Thyroid gland (tissue), 4 donors: ENCODE measurements at regions not wholly inside any gene's neighbourhood (a gene's known extent, or its start where the extent isn't known, plus 50 kb on each side); places are given as distances from the start of the nearest gene placed in this dataset.

Source experiments
- DNase-seq, 2 donors: peaks; one replicate each; pipeline ENCODE4 v3.0.0-alpha.2; 2019
- H3K27ac ChIP-seq, 3 donors: fragments of 200-600 bp; sonication (generic); 1 replicate in 2 of 3; 2 replicates in 1 of 3; pipeline ENCODE4 v1.5.1; 2016 to 2019; ENCODE audit warnings: mild to moderate bottlenecking in 1 of 3, moderate library complexity in 1 of 3
- H3K27me3 ChIP-seq: fragments of 200-600 bp; sonication (generic); one replicate; pipeline ENCODE4 v1.5.1; 2019
- H3K36me3 ChIP-seq, 2 donors: fragments of 200-600 bp; sonication (generic); one replicate each; pipeline ENCODE4 v1.5.1; 2016 to 2019
- H3K4me1 ChIP-seq, 2 donors: fragments of 200-600 bp; sonication (generic); one replicate each; pipeline ENCODE4 v1.5.1; 2017 to 2019
- H3K4me3 ChIP-seq, 3 donors: fragments of 200-600 bp; sonication (generic); replicated peaks in 1 of 3; 1 replicate in 2 of 3; 2 replicates in 1 of 3; pipeline ENCODE4 v1.5.1; 2016; ENCODE audit warnings: mild to moderate bottlenecking in 1 of 3
- H3K9me3 ChIP-seq: fragments of 200-600 bp; sonication (generic); one replicate; pipeline ENCODE4 v1.5.1; 2017
- POLR2A ChIP-seq, 2 donors: fragments of 450-650 bp; IDR thresholded peaks; one replicate each; pipeline ENCODE4 v1.6.1; 2017; ENCODE audit warnings: antibody characterized with exemption in 2 of 2, mild to moderate bottlenecking in 2 of 2, moderate library complexity in 1 of 2
- WGBS, 2 donors: methylation state at CpG; one replicate each; pipeline ENCODE4 v1.1.5; 2017; 5-methylcytosine and 5-hydroxymethylcytosine counted together
- intact Hi-C: fragments of 100-400 bp; cut with DNase I; formaldehyde crosslinking; loops from one replicate; pipeline ENCODE4 v1.15.1; 2023
- TF ChIP-seq, protein P1 (sequence below), 6 experiments: fragments of 200-600 bp in 3 of 6; fragments of 450-650 bp in 3 of 6; sonication (generic) in 3 of 6; IDR thresholded peaks; one replicate each; pipeline ENCODE4 v1.5.1; 2016 to 2019; ENCODE audit warnings: antibody characterized with exemption in 6 of 6, mild to moderate bottlenecking in 2 of 6, inconsistent platforms in 1 of 6, moderate library complexity in 1 of 6

DNA sequence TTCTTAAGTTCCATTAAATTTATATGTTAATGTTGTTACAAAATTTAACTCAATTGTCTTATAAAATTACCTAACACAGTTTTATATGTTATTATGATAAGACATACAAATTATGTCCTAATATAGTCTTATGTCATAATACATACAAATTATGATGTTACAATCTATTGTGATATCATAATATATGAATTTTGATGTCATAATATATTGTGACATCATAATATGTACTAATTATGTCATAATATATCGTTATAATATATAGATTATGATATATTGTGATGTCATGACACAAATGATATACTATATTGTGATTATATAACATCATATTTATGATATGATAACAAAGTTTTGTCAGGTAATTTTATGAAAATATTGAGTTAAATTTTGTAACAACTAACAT is 1789.6 kb downstream of the TP53TG3F start:
- no peaks in the 10 kb centered on the region for H3K4me1 ChIP-seq
- TF ChIP-seq POLR2A (IDR thresholded peaks at IDR 0.05): no peak
- TF ChIP-seq, protein P1, sequence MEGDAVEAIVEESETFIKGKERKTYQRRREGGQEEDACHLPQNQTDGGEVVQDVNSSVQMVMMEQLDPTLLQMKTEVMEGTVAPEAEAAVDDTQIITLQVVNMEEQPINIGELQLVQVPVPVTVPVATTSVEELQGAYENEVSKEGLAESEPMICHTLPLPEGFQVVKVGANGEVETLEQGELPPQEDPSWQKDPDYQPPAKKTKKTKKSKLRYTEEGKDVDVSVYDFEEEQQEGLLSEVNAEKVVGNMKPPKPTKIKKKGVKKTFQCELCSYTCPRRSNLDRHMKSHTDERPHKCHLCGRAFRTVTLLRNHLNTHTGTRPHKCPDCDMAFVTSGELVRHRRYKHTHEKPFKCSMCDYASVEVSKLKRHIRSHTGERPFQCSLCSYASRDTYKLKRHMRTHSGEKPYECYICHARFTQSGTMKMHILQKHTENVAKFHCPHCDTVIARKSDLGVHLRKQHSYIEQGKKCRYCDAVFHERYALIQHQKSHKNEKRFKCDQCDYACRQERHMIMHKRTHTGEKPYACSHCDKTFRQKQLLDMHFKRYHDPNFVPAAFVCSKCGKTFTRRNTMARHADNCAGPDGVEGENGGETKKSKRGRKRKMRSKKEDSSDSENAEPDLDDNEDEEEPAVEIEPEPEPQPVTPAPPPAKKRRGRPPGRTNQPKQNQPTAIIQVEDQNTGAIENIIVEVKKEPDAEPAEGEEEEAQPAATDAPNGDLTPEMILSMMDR (IDR thresholded peaks at IDR 0.05): no peak
- intact Hi-C loops: no loop called here
- no peak for DNase-seq
- no peak overlapping the region for H3K4me3 ChIP-seq
- 7 to 11% methylated on average over 1 of the region's 1 CpG for WGBS, 2 donors
- no peaks in the 10 kb centered on the region for H3K36me3 ChIP-seq
- no peaks in the 10 kb centered on the region for H3K9me3 ChIP-seq
- no peak overlapping the region for H3K27ac ChIP-seq
- H3K27me3 ChIP-seq: no peaks in the 10 kb centered on the region

DNA sequence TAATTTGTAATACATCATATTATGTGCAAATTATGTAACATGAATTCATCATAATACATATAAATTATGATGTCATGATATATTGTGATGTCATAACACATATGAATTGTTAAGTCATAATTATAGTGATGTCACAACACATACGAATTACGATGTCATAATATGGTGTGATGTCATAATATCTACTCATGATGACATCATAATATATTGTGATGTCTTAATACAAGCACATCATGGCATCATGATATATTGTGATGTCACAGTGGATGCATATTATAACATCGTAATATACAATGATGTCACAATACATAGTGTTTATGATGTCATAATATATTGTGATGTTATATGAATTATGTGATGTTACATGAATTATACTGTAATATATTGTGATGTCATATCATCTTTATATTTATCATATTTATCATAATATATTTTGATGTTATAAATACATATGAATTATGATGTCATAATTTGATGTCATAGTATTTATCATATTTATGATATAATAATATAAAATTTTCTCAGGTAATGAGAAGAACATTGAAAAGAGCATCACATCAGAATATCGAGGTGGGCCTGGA is 1793.0 kb downstream of the TP53TG3F start:
- Histone ChIP-seq H3K4me1 (no peaks in the 10 kb centered on the region), H3K9me3 (no peaks in the 10 kb centered on the region), H3K27ac (no peak overlapping the region), H3K27me3 (no peaks in the 10 kb centered on the region), H3K4me3 (no peak overlapping the region), H3K36me3 (no peaks in the 10 kb centered on the region)
- TF ChIP-seq, protein P1 (IDR thresholded peaks at IDR 0.05): no peak
- no peak for TF ChIP-seq POLR2A (IDR thresholded peaks at IDR 0.05)
- intact Hi-C loops: no loop called here
- no peak for DNase-seq
- 82 to 85% methylated on average over 4 of the region's 4 CpGs for WGBS, 2 donors

- Histone ChIP-seq H3K4me1 (no peaks in the 10 kb centered on the region), H3K4me3 (no peak overlapping the region), H3K27ac (no peak overlapping the region), H3K36me3 (no peaks in the 10 kb centered on the region), H3K9me3 (no peaks in the 10 kb centered on the region), H3K27me3 (no peaks in the 10 kb centered on the region)
- TF ChIP-seq, protein P1 (IDR thresholded peaks at IDR 0.05): no peak
- no peak for TF ChIP-seq POLR2A (IDR thresholded peaks at IDR 0.05)
- no peak for DNase-seq
- WGBS, 2 donors: 52 to 60% methylated on average over 32 to 33 of the region's 33 CpGs
- intact Hi-C loops: no loop called here
Observed at GRCh38 chr16:35255186-35255803, 1795.9 kb downstream of the TP53TG3F start.

DNA sequence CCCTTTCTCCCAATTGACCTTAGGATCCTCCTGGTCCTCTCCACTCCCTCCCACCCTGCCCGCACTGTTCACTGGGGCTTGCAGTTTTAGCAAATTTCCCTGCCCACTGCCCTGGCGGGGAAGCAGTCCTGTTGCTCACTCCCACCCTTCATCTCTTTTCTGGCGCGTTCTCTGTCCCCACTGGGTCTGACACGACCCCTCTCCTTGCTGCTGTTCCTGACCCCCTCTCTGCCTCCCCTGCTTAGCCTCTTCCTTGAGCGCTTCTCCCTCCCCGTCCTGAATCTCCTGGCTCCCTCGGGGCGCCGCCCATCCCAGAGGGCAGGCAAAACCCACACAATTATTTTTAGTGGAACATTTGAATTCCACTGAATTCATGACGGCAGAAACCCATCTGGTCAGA is 1796.4 kb downstream of the TP53TG3F start:
- Histone ChIP-seq H3K9me3 (no peaks in the 10 kb centered on the region), H3K27ac (no peak overlapping the region), H3K27me3 (no peaks in the 10 kb centered on the region), H3K4me3 (no peak overlapping the region), H3K36me3 (no peaks in the 10 kb centered on the region), H3K4me1 (no peaks in the 10 kb centered on the region)
- 45 to 49% methylated on average over 11 of the region's 11 CpGs for WGBS, 2 donors
- intact Hi-C loops: no loop called here
- no peak for DNase-seq
- TF ChIP-seq POLR2A (IDR thresholded peaks at IDR 0.05): no peak
- TF ChIP-seq, protein P1 (IDR thresholded peaks at IDR 0.05): no peak

- no peak for DNase-seq
- TF ChIP-seq, protein P1 (IDR thresholded peaks at IDR 0.05): no peak
- no peak for TF ChIP-seq POLR2A (IDR thresholded peaks at IDR 0.05)
- 61 to 80% methylated on average over 9 of the region's 9 CpGs for WGBS, 2 donors
Observed at GRCh38 chr16:35258381-35258780, 1799.0 kb downstream of the TP53TG3F start.

More at GRCh38 chr16:35258381-35258780, 1799.0 kb downstream of the TP53TG3F start:
- intact Hi-C loops: no loop called here
- Histone ChIP-seq H3K27ac (no peak overlapping the region), H3K27me3 (no peaks in the 10 kb centered on the region), H3K36me3 (no peaks in the 10 kb centered on the region), H3K4me1 (no peaks in the 10 kb centered on the region), H3K4me3 (no peak overlapping the region), H3K9me3 (no peaks in the 10 kb centered on the region)
